SK-N-SH treated with all-trans-retinoic acid at 6 μM for 48 hours (cell line): ENCODE measurements at regions not wholly inside any gene's neighbourhood (a gene's known extent, or its start where the extent isn't known, plus 50 kb on each side); places are given as distances from the start of the nearest gene placed in this dataset.

Source experiments
- ATAC-seq: fragments of 200-7000 bp; cut with Tn5 transposase; 3 replicates; pipeline ENCODE4 v1.9.1; 2020; ENCODE audit warnings: mild to moderate bottlenecking, moderate library complexity
- ARNTL ChIP-seq: fragments of 450-650 bp; formaldehyde crosslinking; IDR thresholded peaks from 2 replicates; pipeline ENCODE4 v1.5.0; 2020; ENCODE audit warnings: low read depth, mild to moderate bottlenecking, moderate library complexity, borderline replicate concordance
- BACH2 ChIP-seq: fragments of 250-450 bp; sonication (Bioruptor Pico); IDR thresholded peaks from 2 replicates; pipeline ENCODE4 v1.9.0; 2021; ENCODE audit warnings: mild to moderate bottlenecking, borderline replicate concordance
- CSDC2 ChIP-seq: fragments of 250-450 bp; sonication (Bioruptor Pico); IDR thresholded peaks from 2 replicates; pipeline ENCODE4 v1.5.0; 2020; ENCODE audit warnings: mild to moderate bottlenecking, moderate library complexity
- ESRRG ChIP-seq: fragments of 250-450 bp; sonication (Bioruptor Pico); IDR thresholded peaks from 2 replicates; pipeline ENCODE4 v1.6.1; 2021; ENCODE audit warnings: mild to moderate bottlenecking
- GLIS3 ChIP-seq: fragments of 250-450 bp; sonication (Bioruptor Pico); IDR thresholded peaks from 2 replicates; pipeline ENCODE4 v1.5.0; 2020; ENCODE audit warnings: mild to moderate bottlenecking, moderate library complexity
- ISL1 ChIP-seq: fragments of 250-450 bp; sonication (Bioruptor Pico); IDR thresholded peaks from 2 replicates; pipeline ENCODE4 v2.1.2; 2022; ENCODE audit warnings: mild to moderate bottlenecking, moderate library complexity
- OSR1 ChIP-seq: fragments of 250-450 bp; sonication (Bioruptor Pico); IDR thresholded peaks from 2 replicates; pipeline ENCODE4 v1.8.0; 2022; ENCODE audit warnings: moderate library complexity, mild to moderate bottlenecking, inconsistent platforms
- PPARA ChIP-seq: fragments of 250-450 bp; sonication (Bioruptor Pico); IDR thresholded peaks from 2 replicates; pipeline ENCODE4 v1.5.0; 2020; ENCODE audit warnings: mild to moderate bottlenecking, borderline replicate concordance
- RARB ChIP-seq: fragments of 250-450 bp; sonication (Bioruptor Pico); IDR thresholded peaks from 2 replicates; pipeline ENCODE4 v1.8.0; 2021; ENCODE audit warnings: mild to moderate bottlenecking, moderate library complexity
- SNAI2 ChIP-seq: fragments of 250-450 bp; sonication (Bioruptor Pico); IDR thresholded peaks from 2 replicates; pipeline ENCODE4 v1.5.0; 2020; ENCODE audit warnings: mild to moderate bottlenecking, moderate library complexity
- ZC3H10 ChIP-seq: fragments of 250-450 bp; sonication (Bioruptor Pico); IDR thresholded peaks from 2 replicates; pipeline ENCODE4 v1.5.1; 2021; ENCODE audit warnings: mild to moderate bottlenecking, moderate library complexity
- ZFP3 ChIP-seq: fragments of 250-450 bp; sonication (Bioruptor Pico); IDR thresholded peaks from 2 replicates; pipeline ENCODE4 v1.5.0; 2020; ENCODE audit warnings: mild to moderate bottlenecking, moderate library complexity
- ZFP30 ChIP-seq: fragments of 450-650 bp; formaldehyde crosslinking; IDR thresholded peaks from 2 replicates; pipeline ENCODE4 v1.5.0; 2022; ENCODE audit warnings: mild to moderate bottlenecking, moderate library complexity
- ZNF565 ChIP-seq: fragments of 450-650 bp; formaldehyde crosslinking; conservative IDR thresholded peaks from 2 replicates; pipeline ENCODE4 v1.5.0; 2020; ENCODE audit warnings: low read depth, mild to moderate bottlenecking, moderate library complexity
- ZNF70 ChIP-seq: fragments of 450-650 bp; formaldehyde crosslinking; IDR thresholded peaks from 2 replicates; pipeline ENCODE4 v1.5.0; 2020; ENCODE audit warnings: mild to moderate bottlenecking, moderate library complexity
- ZNF8 ChIP-seq: fragments of 450-650 bp; formaldehyde crosslinking; IDR thresholded peaks from 2 replicates; pipeline ENCODE4 v1.5.0; 2020; ENCODE audit warnings: mild to moderate bottlenecking, moderate library complexity
- TF ChIP-seq, protein P1 (sequence below): fragments of 250-450 bp; sonication (Bioruptor Pico); IDR thresholded peaks from 2 replicates; pipeline ENCODE4 v1.5.0; 2020; ENCODE audit warnings: mild to moderate bottlenecking, moderate library complexity
- TF ChIP-seq, protein P2 (sequence below): fragments of 250-450 bp; sonication (Bioruptor Pico); IDR thresholded peaks from 2 replicates; pipeline ENCODE4 v1.8.0; 2021; ENCODE audit warnings: low read depth, mild to moderate bottlenecking, moderate library complexity, borderline replicate concordance
- TF ChIP-seq, protein P3 (sequence below): fragments of 250-450 bp; sonication (Bioruptor Pico); IDR thresholded peaks from 2 replicates; pipeline ENCODE4 v1.5.1; 2020; ENCODE audit warnings: low read depth, mild to moderate bottlenecking, moderate library complexity
- TF ChIP-seq, protein P4 (sequence below): fragments of 250-450 bp; sonication (Bioruptor Pico); IDR thresholded peaks from 2 replicates; pipeline ENCODE4 v1.8.0; 2020; ENCODE audit warnings: mild to moderate bottlenecking, moderate library complexity, borderline replicate concordance

DNA sequence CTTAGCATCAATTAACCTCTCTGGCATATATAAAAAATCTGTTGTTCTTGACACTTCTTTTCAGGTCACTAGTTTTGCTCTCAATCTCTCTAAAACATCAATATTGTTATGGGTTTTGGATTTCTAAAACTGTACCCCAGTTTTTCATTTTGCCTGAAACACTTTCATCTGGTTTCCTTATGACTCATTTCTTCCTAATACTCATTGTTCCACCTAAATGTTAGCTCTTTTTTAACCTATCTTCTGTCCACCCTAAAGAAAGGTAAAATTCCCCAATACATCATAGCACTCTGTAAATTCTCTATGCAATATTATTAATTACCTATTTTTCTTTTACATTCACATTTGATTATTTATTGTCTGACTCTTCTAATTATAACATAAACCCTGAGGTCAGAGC, 575.5 kb upstream of the NDST4 start (continued):
- TF ChIP-seq, protein P1, sequence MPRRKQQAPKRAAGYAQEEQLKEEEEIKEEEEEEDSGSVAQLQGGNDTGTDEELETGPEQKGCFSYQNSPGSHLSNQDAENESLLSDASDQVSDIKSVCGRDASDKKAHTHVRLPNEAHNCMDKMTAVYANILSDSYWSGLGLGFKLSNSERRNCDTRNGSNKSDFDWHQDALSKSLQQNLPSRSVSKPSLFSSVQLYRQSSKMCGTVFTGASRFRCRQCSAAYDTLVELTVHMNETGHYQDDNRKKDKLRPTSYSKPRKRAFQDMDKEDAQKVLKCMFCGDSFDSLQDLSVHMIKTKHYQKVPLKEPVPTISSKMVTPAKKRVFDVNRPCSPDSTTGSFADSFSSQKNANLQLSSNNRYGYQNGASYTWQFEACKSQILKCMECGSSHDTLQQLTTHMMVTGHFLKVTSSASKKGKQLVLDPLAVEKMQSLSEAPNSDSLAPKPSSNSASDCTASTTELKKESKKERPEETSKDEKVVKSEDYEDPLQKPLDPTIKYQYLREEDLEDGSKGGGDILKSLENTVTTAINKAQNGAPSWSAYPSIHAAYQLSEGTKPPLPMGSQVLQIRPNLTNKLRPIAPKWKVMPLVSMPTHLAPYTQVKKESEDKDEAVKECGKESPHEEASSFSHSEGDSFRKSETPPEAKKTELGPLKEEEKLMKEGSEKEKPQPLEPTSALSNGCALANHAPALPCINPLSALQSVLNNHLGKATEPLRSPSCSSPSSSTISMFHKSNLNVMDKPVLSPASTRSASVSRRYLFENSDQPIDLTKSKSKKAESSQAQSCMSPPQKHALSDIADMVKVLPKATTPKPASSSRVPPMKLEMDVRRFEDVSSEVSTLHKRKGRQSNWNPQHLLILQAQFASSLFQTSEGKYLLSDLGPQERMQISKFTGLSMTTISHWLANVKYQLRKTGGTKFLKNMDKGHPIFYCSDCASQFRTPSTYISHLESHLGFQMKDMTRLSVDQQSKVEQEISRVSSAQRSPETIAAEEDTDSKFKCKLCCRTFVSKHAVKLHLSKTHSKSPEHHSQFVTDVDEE (CRISPR knock-in tag): no peak
- TF ChIP-seq SNAI2 (CRISPR knock-in tag) (no peak), ZNF565 (no peak), RARB (no peak), GLIS3 (CRISPR knock-in tag) (no peak), PPARA (CRISPR knock-in tag) (no peak)
- TF ChIP-seq, protein P2, sequence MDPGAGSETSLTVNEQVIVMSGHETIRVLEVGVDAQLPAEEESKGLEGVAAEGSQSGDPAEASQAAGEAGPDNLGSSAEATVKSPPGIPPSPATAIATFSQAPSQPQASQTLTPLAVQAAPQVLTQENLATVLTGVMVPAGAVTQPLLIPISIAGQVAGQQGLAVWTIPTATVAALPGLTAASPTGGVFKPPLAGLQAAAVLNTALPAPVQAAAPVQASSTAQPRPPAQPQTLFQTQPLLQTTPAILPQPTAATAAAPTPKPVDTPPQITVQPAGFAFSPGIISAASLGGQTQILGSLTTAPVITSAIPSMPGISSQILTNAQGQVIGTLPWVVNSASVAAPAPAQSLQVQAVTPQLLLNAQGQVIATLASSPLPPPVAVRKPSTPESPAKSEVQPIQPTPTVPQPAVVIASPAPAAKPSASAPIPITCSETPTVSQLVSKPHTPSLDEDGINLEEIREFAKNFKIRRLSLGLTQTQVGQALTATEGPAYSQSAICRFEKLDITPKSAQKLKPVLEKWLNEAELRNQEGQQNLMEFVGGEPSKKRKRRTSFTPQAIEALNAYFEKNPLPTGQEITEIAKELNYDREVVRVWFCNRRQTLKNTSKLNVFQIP: no peak
- TF ChIP-seq, protein P3, sequence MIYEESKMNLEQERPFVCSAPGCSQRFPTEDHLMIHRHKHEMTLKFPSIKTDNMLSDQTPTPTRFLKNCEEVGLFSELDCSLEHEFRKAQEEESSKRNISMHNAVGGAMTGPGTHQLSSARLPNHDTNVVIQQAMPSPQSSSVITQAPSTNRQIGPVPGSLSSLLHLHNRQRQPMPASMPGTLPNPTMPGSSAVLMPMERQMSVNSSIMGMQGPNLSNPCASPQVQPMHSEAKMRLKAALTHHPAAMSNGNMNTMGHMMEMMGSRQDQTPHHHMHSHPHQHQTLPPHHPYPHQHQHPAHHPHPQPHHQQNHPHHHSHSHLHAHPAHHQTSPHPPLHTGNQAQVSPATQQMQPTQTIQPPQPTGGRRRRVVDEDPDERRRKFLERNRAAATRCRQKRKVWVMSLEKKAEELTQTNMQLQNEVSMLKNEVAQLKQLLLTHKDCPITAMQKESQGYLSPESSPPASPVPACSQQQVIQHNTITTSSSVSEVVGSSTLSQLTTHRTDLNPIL (CRISPR knock-in tag): no peak

DNA sequence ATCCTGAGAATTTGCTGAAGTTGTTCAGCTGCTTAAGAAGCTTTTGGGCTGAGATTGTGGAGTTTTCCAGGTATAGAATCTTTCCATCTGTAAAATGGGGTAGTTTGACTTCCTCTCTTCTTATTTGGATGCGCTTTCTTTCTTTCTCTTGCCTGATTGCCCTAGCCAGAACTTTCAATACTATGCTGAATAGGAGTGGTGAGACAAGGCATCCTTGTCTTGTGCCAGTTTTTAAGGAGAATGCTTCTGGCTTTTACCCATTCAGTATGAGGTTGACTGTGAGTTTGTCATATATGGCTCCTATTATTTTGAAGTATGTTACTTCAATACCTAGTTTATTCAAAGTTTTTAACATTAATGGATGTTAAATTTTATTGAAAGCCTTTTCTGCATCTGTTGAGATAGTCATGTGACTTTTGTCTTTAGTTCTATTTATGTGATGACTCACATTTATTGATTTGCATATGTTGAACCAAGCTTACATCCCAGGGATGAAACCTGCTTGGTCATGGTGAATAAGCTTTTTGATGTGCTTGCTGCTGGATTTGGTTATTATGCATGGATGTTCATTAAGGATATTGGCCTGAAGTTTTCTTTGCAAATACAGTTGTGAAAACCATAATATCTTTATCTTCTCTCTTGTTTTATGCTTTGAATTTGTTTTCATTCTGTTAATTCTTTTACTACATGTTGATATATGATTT, 573.8 kb upstream of the NDST4 start:
- no peak for ATAC-seq
- TF ChIP-seq SNAI2 (CRISPR knock-in tag) (no peak), ZNF8 (no peak), GLIS3 (CRISPR knock-in tag) (no peak), ZC3H10 (CRISPR knock-in tag) (no peak), CSDC2 (no peak), BACH2 (CRISPR knock-in tag) (no peak), OSR1 (CRISPR knock-in tag) (no peak), ISL1 (CRISPR knock-in tag) (no peak), ZFP30 (CRISPR knock-in tag) (no peak), ESRRG (no peak)
- TF ChIP-seq, protein P4, sequence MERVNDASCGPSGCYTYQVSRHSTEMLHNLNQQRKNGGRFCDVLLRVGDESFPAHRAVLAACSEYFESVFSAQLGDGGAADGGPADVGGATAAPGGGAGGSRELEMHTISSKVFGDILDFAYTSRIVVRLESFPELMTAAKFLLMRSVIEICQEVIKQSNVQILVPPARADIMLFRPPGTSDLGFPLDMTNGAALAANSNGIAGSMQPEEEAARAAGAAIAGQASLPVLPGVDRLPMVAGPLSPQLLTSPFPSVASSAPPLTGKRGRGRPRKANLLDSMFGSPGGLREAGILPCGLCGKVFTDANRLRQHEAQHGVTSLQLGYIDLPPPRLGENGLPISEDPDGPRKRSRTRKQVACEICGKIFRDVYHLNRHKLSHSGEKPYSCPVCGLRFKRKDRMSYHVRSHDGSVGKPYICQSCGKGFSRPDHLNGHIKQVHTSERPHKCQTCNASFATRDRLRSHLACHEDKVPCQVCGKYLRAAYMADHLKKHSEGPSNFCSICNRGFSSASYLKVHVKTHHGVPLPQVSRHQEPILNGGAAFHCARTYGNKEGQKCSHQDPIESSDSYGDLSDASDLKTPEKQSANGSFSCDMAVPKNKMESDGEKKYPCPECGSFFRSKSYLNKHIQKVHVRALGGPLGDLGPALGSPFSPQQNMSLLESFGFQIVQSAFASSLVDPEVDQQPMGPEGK (CRISPR knock-in tag): no peak
- TF ChIP-seq, protein P3 (CRISPR knock-in tag): no peak
- TF ChIP-seq, protein P1 (CRISPR knock-in tag): no peak

DNA sequence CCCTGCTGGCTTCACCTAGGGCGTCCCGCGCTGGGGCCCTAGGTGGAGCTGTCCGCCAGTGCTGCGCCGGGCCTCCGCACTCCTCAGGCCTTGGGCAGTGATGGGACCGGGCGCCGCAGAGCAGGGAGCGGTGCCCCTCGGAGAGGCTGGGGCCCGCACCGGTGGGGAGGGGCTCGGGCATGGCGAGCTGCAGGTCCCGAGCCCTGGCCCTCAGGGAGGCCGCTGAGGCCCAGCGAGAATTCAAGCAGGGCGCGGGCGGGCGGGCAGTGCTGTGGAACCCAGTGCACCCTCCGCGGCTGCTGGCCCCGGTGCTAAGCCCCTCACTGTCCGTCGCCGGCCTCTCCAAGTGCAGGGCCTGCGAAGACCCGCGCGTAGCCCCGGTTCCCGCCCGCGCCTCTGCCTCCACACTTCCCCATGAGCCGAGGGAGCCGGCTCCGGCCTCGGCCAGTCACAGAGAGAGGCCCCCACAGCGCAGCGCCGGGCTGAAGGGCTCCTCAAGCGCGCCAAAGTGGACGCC, 565.1 kb upstream of the NDST4 start:
- ATAC-seq: no peak
- no peak for TF ChIP-seq ZNF70 (CRISPR knock-in tag)
- no peak for TF ChIP-seq PPARA (CRISPR knock-in tag)
- TF ChIP-seq ZC3H10 (CRISPR knock-in tag): no peak
- TF ChIP-seq, protein P1 (CRISPR knock-in tag): no peak
- no peak for TF ChIP-seq OSR1 (CRISPR knock-in tag)
- no peak for TF ChIP-seq ISL1 (CRISPR knock-in tag)
- no peak for TF ChIP-seq ZFP3 (CRISPR knock-in tag)
- no peak for TF ChIP-seq GLIS3 (CRISPR knock-in tag)
- no peak for TF ChIP-seq RARB
- TF ChIP-seq ESRRG: no peak
- TF ChIP-seq ARNTL (CRISPR knock-in tag): no peak
